ENCODE measurements at regions not wholly inside any gene's neighbourhood (a gene's known extent, or its start where the extent isn't known, plus 50 kb on each side); places are given as distances from the start of the nearest gene placed in this dataset.

GRCh38 chr11:38206663-38207062, 1608.6 kb upstream of the RAG2 start:
- H3K36me3 ChIP-seq (ENCODE audit: insufficient read depth, low read length) = no peaks in the 10 kb centered on the region
- no peaks in the 10 kb centered on the region for H3K27me3 ChIP-seq (ENCODE audit: insufficient read depth, low read length)

GRCh38 chr11:38191101-38191500, 1593.1 kb upstream of the RAG2 start:
- Histone ChIP-seq H3K27me3 (ENCODE audit: insufficient read depth, low read length) (no peaks in the 10 kb centered on the region), H3K9me3 (ENCODE audit: low read length) (no peaks in the 10 kb centered on the region), H3K4me3 (ENCODE audit: low read length) (no peak overlapping the region), H3K36me3 (ENCODE audit: insufficient read depth, low read length) (no peaks in the 10 kb centered on the region), H2AFZ (ENCODE audit: low read depth, low read length) (no peak overlapping the region), H3K4me1 (ENCODE audit: insufficient read depth, low read length) (no peaks in the 10 kb centered on the region)

More at GRCh38 chr11:38206663-38207062, 1608.6 kb upstream of the RAG2 start:
- Histone ChIP-seq H3K9me3 (ENCODE audit: low read length) (no peaks in the 10 kb centered on the region), H3K4me3 (ENCODE audit: low read length) (no peak overlapping the region), H2AFZ (ENCODE audit: low read depth, low read length) (no peak overlapping the region), H3K4me1 (ENCODE audit: insufficient read depth, low read length) (no peaks in the 10 kb centered on the region)

- no peaks in the 10 kb centered on the region for H3K4me1 ChIP-seq (ENCODE audit: insufficient read depth, low read length)
Measured at GRCh38 chr11:38182126-38182866, 1584.3 kb upstream of the RAG2 start.

GRCh38 chr11:38176686-38177322, 1578.8 kb upstream of the RAG2 start:
- Histone ChIP-seq H3K27me3 (ENCODE audit: insufficient read depth, low read length) (no peaks in the 10 kb centered on the region), H3K9me3 (ENCODE audit: low read length) (no peaks in the 10 kb centered on the region), H3K4me3 (ENCODE audit: low read length) (no peak overlapping the region), H3K4me1 (ENCODE audit: insufficient read depth, low read length) (no peaks in the 10 kb centered on the region), H2AFZ (ENCODE audit: low read depth, low read length) (no peak overlapping the region), H3K36me3 (ENCODE audit: insufficient read depth, low read length) (no peaks in the 10 kb centered on the region)

More at GRCh38 chr11:38182126-38182866, 1584.3 kb upstream of the RAG2 start:
- Histone ChIP-seq H2AFZ (ENCODE audit: low read depth, low read length) (no peak overlapping the region), H3K36me3 (ENCODE audit: insufficient read depth, low read length) (no peaks in the 10 kb centered on the region), H3K9me3 (ENCODE audit: low read length) (no peaks in the 10 kb centered on the region), H3K27me3 (ENCODE audit: insufficient read depth, low read length) (no peaks in the 10 kb centered on the region), H3K4me3 (ENCODE audit: low read length) (no peak overlapping the region)

GRCh38 chr11:38173676-38174075, 1575.6 kb upstream of the RAG2 start:
- Histone ChIP-seq H3K9me3 (ENCODE audit: low read length) (no peaks in the 10 kb centered on the region), H3K27me3 (ENCODE audit: insufficient read depth, low read length) (no peaks in the 10 kb centered on the region), H2AFZ (ENCODE audit: low read depth, low read length) (no peak overlapping the region), H3K4me1 (ENCODE audit: insufficient read depth, low read length) (no peaks in the 10 kb centered on the region), H3K4me3 (ENCODE audit: low read length) (no peak overlapping the region), H3K36me3 (ENCODE audit: insufficient read depth, low read length) (no peaks in the 10 kb centered on the region)

- Histone ChIP-seq H3K4me3 (ENCODE audit: low read length) (no peak overlapping the region), H3K27me3 (ENCODE audit: insufficient read depth, low read length) (no peaks in the 10 kb centered on the region), H3K36me3 (ENCODE audit: insufficient read depth, low read length) (no peaks in the 10 kb centered on the region), H2AFZ (ENCODE audit: low read depth, low read length) (no peak overlapping the region), H3K9me3 (ENCODE audit: low read length) (no peaks in the 10 kb centered on the region), H3K4me1 (ENCODE audit: insufficient read depth, low read length) (no peaks in the 10 kb centered on the region)
Measured at GRCh38 chr11:38169286-38169685, 1571.2 kb upstream of the RAG2 start.

GRCh38 chr11:38163526-38163925, 1565.5 kb upstream of the RAG2 start:
- H3K27me3 ChIP-seq (ENCODE audit: insufficient read depth, low read length) = no peaks in the 10 kb centered on the region
- no peaks in the 10 kb centered on the region for H3K36me3 ChIP-seq (ENCODE audit: insufficient read depth, low read length)

GRCh38 chr11:38160433-38160832, 1562.4 kb upstream of the RAG2 start:
- Histone ChIP-seq H2AFZ (ENCODE audit: low read depth, low read length) (no peak overlapping the region), H3K27me3 (ENCODE audit: insufficient read depth, low read length) (no peaks in the 10 kb centered on the region), H3K36me3 (ENCODE audit: insufficient read depth, low read length) (no peaks in the 10 kb centered on the region), H3K4me1 (ENCODE audit: insufficient read depth, low read length) (no peaks in the 10 kb centered on the region), H3K4me3 (ENCODE audit: low read length) (no peak overlapping the region), H3K9me3 (ENCODE audit: low read length) (no peaks in the 10 kb centered on the region)

More at GRCh38 chr11:38163526-38163925, 1565.5 kb upstream of the RAG2 start:
- H3K4me3 ChIP-seq (ENCODE audit: low read length) = no peak overlapping the region
- no peaks in the 10 kb centered on the region for H3K4me1 ChIP-seq (ENCODE audit: insufficient read depth, low read length)
- H2AFZ ChIP-seq (ENCODE audit: low read depth, low read length) = no peak overlapping the region
- no peaks in the 10 kb centered on the region for H3K9me3 ChIP-seq (ENCODE audit: low read length)

GRCh38 chr11:38159038-38159437, 1561.0 kb upstream of the RAG2 start:
- Histone ChIP-seq H3K4me1 (ENCODE audit: insufficient read depth, low read length) (no peaks in the 10 kb centered on the region), H2AFZ (ENCODE audit: low read depth, low read length) (no peak overlapping the region), H3K9me3 (ENCODE audit: low read length) (no peaks in the 10 kb centered on the region), H3K27me3 (ENCODE audit: insufficient read depth, low read length) (no peaks in the 10 kb centered on the region), H3K36me3 (ENCODE audit: insufficient read depth, low read length) (no peaks in the 10 kb centered on the region), H3K4me3 (ENCODE audit: low read length) (no peak overlapping the region)

- H3K4me3 ChIP-seq (ENCODE audit: low read length) = no peak overlapping the region
- H2AFZ ChIP-seq (ENCODE audit: low read depth, low read length) = no peak overlapping the region
- no peaks in the 10 kb centered on the region for H3K27me3 ChIP-seq (ENCODE audit: insufficient read depth, low read length)
- H3K4me1 ChIP-seq (ENCODE audit: insufficient read depth, low read length) = no peaks in the 10 kb centered on the region
- H3K36me3 ChIP-seq (ENCODE audit: insufficient read depth, low read length) = no peaks in the 10 kb centered on the region
- H3K9me3 ChIP-seq (ENCODE audit: low read length) = no peaks in the 10 kb centered on the region
Measured at GRCh38 chr11:38156495-38157146, 1558.6 kb upstream of the RAG2 start.

GRCh38 chr11:38155856-38156255, 1557.8 kb upstream of the RAG2 start:
- Histone ChIP-seq H3K4me1 (ENCODE audit: insufficient read depth, low read length) (no peaks in the 10 kb centered on the region), H3K4me3 (ENCODE audit: low read length) (no peak overlapping the region), H3K36me3 (ENCODE audit: insufficient read depth, low read length) (no peaks in the 10 kb centered on the region), H3K9me3 (ENCODE audit: low read length) (no peaks in the 10 kb centered on the region), H2AFZ (ENCODE audit: low read depth, low read length) (no peak overlapping the region), H3K27me3 (ENCODE audit: insufficient read depth, low read length) (no peaks in the 10 kb centered on the region)

- H3K4me1 ChIP-seq (ENCODE audit: insufficient read depth, low read length) = no peaks in the 10 kb centered on the region
- no peaks in the 10 kb centered on the region for H3K36me3 ChIP-seq (ENCODE audit: insufficient read depth, low read length)
- H3K4me3 ChIP-seq (ENCODE audit: low read length) = no peak overlapping the region
- H2AFZ ChIP-seq (ENCODE audit: low read depth, low read length) = no peak overlapping the region
- H3K9me3 ChIP-seq (ENCODE audit: low read length) = no peaks in the 10 kb centered on the region
- no peaks in the 10 kb centered on the region for H3K27me3 ChIP-seq (ENCODE audit: insufficient read depth, low read length)
Measured at GRCh38 chr11:38153985-38154384, 1555.9 kb upstream of the RAG2 start.

- no peaks in the 10 kb centered on the region for H3K9me3 ChIP-seq (ENCODE audit: low read length)
- no peaks in the 10 kb centered on the region for H3K27me3 ChIP-seq (ENCODE audit: insufficient read depth, low read length)
- H3K4me3 ChIP-seq (ENCODE audit: low read length) = no peak overlapping the region
- no peak overlapping the region for H2AFZ ChIP-seq (ENCODE audit: low read depth, low read length)
- no peaks in the 10 kb centered on the region for H3K4me1 ChIP-seq (ENCODE audit: insufficient read depth, low read length)
- H3K36me3 ChIP-seq (ENCODE audit: insufficient read depth, low read length) = no peaks in the 10 kb centered on the region
Measured at GRCh38 chr11:38143852-38144251, 1545.8 kb upstream of the RAG2 start.
